ENCODE measurements at regions not wholly inside any gene's neighbourhood (a gene's known extent, or its start where the extent isn't known, plus 50 kb on each side); places are given as distances from the start of the nearest gene placed in this dataset.

DNA sequence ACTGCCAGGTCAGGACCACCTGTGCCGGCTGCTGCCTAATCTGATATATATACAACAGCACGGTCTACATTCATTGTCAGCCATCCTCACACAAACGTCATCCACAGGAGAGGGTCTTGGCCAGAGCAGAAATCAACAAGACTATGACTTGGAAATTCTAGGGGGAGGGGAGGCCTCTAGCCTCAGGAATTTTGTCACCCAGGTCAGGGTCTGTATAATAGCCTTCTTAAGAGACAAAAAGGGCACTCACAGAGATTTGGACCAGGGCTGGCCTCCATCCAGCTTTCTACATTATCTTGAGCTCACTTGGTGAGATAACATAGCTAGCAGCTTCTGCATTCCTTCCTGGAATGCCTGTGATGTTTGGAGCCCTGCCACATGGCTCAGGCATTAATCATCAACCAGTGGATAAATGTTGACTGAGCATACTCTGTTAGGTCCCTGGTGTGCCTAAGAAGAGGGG is 50.4 kb upstream of the CTIF start:
- peak; percentile 84 to 90 for DNase-seq (ENCODE audit: low read depth in 2 of 2)

DNA sequence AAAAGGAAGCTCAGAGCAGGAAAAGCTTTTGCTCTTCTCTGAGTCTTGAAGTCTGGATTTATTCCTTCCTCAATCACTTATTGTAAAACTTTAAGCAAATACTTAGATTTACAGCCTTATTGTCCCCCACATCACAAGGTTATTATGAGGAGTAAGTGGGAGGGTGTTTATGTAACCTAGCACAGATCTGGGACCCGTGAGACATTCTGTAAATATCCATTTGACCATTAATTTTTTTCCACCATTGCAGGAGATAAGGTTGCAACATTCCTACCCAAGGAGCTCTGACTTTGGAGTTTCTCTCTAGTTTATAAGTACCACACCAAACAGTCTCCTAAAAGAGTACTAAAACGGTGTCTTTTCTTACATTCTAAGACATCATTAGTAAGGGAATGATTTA is 52.1 kb upstream of the CTIF start:
- no peak for DNase-seq (ENCODE audit: low read depth in 2 of 2)

DNA sequence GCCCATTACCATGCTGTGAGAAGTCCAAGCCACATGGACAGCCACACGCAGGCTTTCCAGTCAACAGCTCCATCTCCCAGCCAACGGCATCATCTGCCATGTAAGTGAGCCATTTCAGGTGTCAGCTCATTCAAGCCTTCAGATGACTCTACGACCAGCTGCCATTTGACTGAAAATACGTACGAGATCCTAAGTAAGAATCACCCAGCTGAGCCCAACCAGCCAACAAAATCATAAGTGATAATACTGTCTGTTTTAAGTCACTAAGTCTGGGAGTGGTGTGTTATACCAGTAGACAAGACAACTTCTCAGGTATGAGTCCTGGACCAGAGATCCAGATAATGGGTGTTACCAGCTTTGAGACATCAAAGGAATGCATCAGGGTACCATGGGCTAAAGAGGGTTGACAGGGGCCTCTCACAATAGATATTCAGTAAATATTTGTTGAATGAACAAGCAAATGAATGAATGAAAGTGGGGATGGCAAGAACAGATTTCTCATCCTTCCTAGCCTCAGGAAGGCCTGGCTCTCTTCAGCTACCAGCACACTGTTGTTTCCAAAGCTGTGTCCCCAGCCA is 52.9 kb upstream of the CTIF start:
- DNase-seq (ENCODE audit: low read depth in 2 of 2) = no peak

DNA sequence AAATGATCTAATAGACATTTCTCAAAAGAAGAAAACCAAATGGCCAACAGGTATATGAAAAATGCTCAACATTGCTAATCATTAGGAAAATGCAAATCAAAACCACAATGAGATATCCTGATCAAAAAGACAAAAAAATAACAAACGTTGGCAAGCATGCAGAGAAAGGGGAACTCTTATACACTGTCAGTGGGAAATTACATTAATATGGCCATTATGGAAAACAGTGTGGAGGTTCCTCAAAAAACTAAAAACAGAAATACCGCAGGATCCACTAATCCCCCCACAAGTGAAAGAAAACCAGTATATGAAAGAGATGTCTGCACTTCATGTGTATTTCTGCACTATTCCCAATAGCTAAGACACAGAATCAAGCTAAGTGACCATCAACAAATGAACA is 57.7 kb upstream of the CTIF start:
- DNase-seq (ENCODE audit: low read depth in 2 of 2) = no peak

DNA sequence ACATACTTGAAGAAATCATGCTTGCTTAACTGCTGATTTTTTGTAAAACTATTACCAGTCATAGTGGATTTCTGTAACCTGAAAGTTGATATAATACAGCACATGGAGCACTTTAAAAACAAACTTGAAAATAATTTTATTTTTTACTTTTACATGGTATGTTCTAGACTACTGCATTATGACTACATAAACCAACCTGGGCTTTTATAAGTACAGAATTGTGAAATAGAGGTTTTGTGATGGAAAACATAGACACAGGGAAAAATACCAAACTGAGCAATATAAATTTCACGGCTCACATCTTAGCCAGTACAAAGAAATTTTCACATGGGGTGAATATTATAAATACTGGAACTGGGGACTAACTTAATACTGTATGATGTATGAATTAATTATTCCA is 59.3 kb upstream of the CTIF start:
- no peak for DNase-seq (ENCODE audit: low read depth in 2 of 2)

DNA sequence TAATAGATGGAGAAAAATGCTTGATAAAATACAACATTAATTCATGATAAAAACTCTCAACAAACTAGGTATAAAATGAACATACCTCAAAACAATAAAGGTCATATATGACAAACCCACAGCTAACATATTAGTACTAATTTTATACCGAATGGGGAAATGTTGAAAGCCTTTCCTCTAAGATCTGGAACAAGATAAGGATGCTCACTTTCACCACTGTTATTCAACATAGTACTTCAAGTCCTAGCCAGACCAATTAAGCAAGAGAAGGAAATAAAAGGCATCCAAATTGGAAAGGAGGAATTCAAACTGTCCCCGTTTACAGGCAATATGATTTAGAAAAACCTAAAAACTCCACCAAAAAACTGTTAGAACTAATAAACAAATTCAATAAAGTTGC is 61.5 kb upstream of the CTIF start:
- DNase-seq (ENCODE audit: low read depth in 2 of 2) = no peak

DNA sequence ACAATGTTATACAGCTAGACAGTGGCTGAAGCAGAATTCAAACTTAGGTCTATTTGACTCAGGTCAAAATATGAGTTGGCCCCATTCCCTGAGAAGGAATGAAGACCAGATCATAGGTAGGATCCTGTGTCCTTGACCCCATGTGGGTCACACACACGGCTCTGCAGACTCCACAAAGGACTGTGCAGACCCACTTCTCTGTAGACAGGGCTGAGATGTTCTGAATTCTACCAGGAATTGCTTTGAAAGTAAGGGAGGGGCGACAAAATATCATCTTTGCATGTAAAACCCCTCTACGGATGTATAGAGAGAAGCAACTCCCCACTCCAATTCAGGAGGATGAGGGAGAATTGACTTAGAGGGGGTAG is 62.3 kb upstream of the CTIF start:
- no peak for DNase-seq (ENCODE audit: low read depth in 2 of 2)

DNA sequence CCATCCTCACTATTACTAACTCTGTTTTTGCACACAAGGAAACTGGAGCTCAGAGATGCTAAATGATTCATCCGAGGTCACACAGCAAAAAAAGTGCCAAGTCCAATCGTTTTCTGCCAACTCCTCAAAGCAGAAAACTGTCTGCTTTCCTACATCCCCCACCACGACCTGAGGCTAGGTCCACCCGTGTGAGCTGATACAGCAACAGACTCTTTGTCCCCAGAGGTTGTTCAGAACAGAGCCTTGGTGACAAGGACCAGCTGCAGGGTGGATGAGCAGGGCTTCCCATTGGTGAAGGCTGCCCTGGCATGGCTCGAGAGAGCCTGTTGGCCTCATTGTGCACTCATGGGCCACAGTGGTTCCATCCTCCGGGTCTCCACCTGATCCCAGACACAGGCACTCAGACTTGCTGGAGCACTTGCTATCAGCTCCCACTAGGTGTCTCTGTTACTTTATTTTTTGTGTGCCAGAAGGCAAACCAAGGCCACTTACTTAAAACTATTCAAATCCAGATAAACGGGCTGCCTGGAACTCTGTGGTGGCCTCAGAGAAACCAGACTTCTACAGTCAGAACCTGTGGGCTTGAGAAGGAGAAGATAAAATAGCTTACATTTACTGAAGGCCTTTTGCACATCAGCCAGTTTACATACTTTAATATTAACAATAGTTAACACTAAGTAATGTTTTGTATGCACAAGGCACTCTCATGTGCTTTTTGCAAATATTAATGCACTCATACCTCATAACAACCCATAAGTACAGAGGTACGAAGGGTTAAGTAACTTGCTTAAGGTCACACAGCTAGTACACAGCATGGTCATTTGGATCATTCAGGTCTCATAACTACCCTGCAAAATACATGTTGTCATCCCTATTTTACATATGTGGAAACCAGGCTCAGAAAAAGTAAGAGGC is 62.9 kb upstream of the CTIF start:
- DNase-seq (ENCODE audit: low read depth in 2 of 2) = peak; percentile 78 to 84

DNA sequence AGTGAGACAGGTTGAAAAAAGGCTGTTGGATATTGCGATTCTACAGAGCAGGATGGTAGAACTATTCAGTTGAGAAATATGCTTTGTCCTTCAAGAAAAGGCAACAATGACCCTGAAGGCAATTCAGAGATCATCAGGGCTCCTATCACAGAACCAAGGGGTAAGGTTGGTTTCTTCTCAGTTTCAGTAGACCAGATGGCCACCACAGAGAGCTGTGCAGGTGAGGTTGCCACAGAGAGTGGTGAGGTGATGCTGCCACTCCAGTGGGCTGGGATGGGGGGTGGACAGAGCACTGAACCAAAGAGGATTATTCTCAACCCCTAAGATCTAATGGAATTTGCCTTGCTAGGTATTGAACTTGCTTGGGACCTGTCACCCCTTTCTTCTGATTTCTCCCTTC is 64.6 kb upstream of the ZBTB7C start:
- DNase-seq (ENCODE audit: low read depth in 2 of 2) = no peak

DNA sequence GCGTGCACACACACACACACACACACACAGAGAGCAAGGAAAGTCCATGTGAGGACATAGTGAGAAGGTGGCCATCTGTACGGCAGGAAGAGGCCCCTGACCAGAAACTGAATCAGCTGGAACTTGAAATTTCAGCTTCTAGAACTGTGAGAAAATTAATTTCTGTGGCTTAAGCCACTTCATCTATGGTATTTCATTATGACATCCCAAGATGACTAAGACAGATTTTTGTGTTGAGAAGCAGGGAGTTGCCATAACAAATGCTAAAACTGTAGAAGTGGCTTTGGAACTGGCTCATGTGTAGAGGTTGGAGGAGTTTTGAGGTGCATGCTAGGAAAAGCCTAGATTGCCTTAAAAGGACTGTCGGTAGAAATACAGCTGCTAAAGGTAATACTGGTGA is 63.4 kb upstream of the ZBTB7C start:
- no peak for DNase-seq (ENCODE audit: low read depth in 2 of 2)

DNA sequence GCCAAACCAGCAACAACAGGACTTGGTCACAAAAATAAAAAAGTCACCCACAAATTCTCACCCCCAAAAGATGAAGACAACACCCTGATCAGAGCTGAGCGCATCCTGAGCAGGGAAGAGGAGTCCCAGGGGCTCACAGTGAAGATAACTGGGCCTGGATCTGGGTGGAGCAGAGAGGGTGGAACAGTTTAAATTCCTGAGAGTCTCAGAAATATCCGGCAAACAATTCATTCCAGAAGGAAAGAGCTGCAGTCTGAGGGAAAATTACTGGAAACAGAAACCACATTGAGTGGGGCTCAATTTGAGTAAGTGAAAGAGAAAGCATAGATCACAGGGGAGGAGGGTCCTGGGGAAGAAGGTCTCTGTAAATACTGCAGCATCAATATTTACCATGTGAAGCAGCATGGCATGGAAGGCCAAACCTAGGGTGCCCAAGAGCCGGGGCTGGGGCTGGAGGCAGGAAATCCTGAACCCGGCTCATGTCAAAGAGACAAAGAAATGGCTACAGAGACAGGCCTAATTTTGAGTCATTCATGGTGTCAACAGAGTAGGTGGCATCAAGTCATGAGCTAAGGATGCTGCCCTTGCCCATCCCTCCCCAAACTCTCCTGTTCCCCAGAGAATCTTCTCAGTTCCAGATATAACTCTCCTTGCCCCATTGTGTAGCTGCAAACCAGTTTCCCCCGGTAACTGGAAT is 61.4 kb upstream of the ZBTB7C start:
- DNase-seq (ENCODE audit: low read depth in 2 of 2) = peak; percentile 9 to 31

DNA sequence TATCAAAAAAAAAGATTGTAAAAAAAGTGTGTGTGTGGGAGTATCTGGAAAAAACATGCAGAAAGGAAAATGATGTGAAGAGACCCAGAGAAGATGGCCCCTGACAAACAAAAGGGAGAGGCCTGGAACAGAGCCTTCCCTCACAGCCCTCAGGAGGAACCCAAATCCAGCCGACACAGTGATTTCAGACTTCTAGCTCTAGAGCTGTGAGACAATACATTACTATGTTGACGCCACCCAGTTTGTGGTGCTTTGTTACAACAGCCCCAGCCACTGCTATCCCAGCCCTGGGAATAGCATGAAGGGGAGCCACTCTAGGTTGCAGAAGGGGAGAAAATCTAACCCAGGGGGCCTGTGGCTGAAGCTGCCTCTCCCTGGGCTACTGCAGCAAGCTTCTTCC is 59.0 kb upstream of the ZBTB7C start:
- DNase-seq (ENCODE audit: low read depth in 2 of 2) = no peak

DNA sequence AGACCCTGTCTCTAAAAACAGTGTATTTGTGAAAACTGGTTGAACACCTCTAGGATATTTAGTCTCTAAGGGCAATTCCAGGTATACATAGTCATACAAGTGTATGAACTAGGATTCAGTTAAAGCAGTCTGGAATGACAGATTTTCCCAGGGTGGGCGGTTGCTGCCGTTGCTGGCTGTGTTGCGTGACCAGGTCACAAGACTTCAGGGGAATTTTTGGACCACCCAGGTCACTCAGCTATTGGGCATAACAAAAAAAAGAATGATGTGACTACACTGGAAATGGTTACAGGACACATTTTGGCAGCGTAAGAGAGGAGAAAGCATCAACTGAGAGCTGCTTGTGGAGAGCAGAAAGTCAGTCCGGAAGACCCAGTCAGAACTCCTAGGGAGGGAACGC is 58.0 kb upstream of the ZBTB7C start:
- DNase-seq (ENCODE audit: low read depth in 2 of 2) = no peak

DNA sequence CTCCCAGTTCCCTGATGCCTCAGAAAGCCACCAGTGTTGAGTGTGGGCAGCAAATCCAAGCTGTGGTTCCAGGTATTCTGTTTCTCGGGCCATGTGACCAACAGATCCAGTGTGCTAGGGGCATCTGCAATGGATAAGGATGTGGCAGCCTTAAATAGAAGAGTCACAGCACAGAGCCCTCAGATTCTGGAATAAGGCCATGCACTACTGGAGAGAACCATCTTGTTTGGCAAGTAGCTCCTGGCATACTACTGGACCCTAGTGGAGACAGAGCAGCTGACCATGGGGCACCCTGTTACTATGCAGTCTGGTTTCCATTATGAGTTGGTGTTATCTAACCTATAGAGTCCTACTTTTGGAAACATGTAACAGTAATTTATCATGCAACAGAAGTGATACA is 53.3 kb upstream of the ZBTB7C start:
- DNase-seq (ENCODE audit: low read depth in 2 of 2) = no peak

DNA sequence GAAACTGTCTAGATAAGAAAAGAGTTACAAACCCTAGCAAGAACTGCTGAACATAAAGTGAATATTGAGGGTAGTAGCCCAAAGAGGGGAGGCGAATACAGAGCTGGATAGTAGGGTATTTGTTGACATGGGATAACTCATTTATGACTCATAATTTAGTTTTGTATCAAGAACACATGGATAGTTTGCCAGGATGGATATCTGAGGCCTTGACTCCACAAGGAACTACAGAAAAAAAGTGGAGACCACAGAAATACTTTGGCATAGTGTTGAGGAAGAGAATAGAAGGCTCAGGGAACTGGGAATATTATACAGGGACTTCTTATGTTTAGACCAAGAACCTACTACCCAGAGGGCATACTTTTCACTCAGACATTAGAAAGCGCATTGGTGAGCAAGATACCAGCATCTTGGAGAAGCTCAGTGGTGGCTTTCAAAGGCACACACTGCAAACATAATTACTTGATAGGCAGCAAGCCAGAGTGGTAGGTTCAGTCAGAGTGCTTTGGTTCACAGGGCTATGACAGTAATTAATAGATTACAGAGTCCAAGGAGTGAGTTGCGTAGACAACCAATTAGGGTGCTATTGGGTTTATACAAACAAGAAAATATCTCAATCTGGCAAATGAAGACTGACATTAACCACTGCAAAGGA is 51.9 kb upstream of the ZBTB7C start:
- no peak for DNase-seq (ENCODE audit: low read depth in 2 of 2)

DNA sequence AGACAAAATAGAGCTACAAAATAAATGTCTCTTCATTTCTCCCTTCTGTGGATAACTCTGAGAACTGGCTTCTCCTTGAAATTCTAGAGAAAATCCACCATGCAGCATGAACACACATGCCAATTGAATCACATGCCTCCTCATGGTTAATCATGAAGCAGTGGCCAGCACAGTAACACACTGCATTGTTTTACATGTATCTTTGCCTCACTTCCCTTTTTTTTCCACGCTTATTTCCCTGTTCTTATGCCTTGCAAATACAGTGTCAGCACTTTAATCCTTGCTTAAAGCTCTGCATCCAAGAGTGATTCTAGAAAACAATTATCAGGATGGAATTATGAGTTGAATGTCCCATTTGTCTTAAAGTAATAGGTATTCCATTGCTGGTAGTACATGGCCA is 50.3 kb upstream of the ZBTB7C start:
- DNase-seq (ENCODE audit: low read depth in 2 of 2) = no peak

DNA sequence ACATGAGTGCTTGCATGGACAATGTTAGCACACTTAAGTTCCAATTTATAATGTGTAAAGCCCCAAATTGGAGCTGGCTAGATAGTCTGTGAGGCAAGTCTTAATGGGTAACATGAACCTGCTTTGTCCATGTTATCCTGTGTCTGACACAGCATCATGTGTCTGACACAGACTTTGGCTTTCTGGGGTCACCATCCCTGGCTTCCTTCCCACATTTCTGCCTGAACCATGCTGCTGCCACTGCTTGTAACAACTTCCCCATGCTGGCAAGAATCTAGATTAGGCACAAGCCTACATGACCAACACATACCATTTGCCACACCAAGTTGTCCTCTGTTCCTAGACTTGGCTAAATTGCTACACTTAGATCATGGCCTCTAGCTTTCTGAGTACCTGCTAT is 49.8 kb upstream of the ZBTB7C start:
- DNase-seq (ENCODE audit: low read depth in 2 of 2) = no peak

Measured in lung microvascular endothelial cell (primary cell).